ENCODE measurements at regions not wholly inside any gene's neighbourhood (a gene's known extent, or its start where the extent isn't known, plus 50 kb on each side); places are given as distances from the start of the nearest gene placed in this dataset.
"Not testable (repeated sequence)": the region's sequence is repeated elsewhere in the genome, so short reads cannot be mapped to it uniquely, and the experiment has no call there.

- Histone ChIP-seq H3K36me3 (no peaks in the 10 kb centered on the region), H3K4me1 (ENCODE audit: insufficient read depth) (no peaks in the 10 kb centered on the region), H3K9me3 (no peaks in the 10 kb centered on the region), H3K4me3 (no peak overlapping the region), H3K27me3 (no peaks in the 10 kb centered on the region), H3K27ac (no peak overlapping the region)
- no peak for DNase-seq
- TF ChIP-seq EP300 (IDR thresholded peaks at IDR 0.05): no peak
- TF ChIP-seq, protein P1, sequence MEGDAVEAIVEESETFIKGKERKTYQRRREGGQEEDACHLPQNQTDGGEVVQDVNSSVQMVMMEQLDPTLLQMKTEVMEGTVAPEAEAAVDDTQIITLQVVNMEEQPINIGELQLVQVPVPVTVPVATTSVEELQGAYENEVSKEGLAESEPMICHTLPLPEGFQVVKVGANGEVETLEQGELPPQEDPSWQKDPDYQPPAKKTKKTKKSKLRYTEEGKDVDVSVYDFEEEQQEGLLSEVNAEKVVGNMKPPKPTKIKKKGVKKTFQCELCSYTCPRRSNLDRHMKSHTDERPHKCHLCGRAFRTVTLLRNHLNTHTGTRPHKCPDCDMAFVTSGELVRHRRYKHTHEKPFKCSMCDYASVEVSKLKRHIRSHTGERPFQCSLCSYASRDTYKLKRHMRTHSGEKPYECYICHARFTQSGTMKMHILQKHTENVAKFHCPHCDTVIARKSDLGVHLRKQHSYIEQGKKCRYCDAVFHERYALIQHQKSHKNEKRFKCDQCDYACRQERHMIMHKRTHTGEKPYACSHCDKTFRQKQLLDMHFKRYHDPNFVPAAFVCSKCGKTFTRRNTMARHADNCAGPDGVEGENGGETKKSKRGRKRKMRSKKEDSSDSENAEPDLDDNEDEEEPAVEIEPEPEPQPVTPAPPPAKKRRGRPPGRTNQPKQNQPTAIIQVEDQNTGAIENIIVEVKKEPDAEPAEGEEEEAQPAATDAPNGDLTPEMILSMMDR (IDR thresholded peaks at IDR 0.05): no peak
- no peak for TF ChIP-seq POLR2A (IDR thresholded peaks at IDR 0.05)
- intact Hi-C loops (cut with DNase I): no loop called here
- WGBS, 3 donors: 74 to 85% (median 83%) methylated on average over 8 of the region's 8 CpGs
These were observed 243.0 kb upstream of the LYPLAL1 start for GRCh38 chr1:218930472-218931241.

- Histone ChIP-seq H3K36me3 (no peaks in the 10 kb centered on the region), H3K27me3 (no peaks in the 10 kb centered on the region), H3K4me3 (no peak overlapping the region), H3K27ac (no peak overlapping the region), H3K4me1 (ENCODE audit: insufficient read depth) (no peaks in the 10 kb centered on the region), H3K9me3 (no peaks in the 10 kb centered on the region)
- WGBS, 3 donors: 71 to 80% (median 77%) methylated on average over 2 of the region's 2 CpGs
- intact Hi-C loops (cut with DNase I): no loop called here
- TF ChIP-seq, protein P1 (IDR thresholded peaks at IDR 0.05): no peak
- TF ChIP-seq EP300 (IDR thresholded peaks at IDR 0.05) (no peak), POLR2A (IDR thresholded peaks at IDR 0.05) (no peak)
- DNase-seq: no peak
These were observed 242.4 kb upstream of the LYPLAL1 start for GRCh38 chr1:218931324-218931723.

GRCh38 chr1:218933513-218933912 is 240.2 kb upstream of the LYPLAL1 start:
- TF ChIP-seq, protein P1 (IDR thresholded peaks at IDR 0.05): no peak
- no peak for TF ChIP-seq EP300 (IDR thresholded peaks at IDR 0.05)
- TF ChIP-seq POLR2A (IDR thresholded peaks at IDR 0.05): no peak
- H3K27ac ChIP-seq: no peak overlapping the region
- no peak overlapping the region for H3K4me3 ChIP-seq
- H3K9me3 ChIP-seq: no peaks in the 10 kb centered on the region
- H3K36me3 ChIP-seq: no peaks in the 10 kb centered on the region
- no peaks in the 10 kb centered on the region for H3K27me3 ChIP-seq
- H3K4me1 ChIP-seq (ENCODE audit: insufficient read depth): no peaks in the 10 kb centered on the region
- DNase-seq: no peak
- 34 to 60% (median 48%) methylated on average over 1 of the region's 1 CpG for WGBS, 3 donors
- intact Hi-C loops (cut with DNase I): no loop called here

DNA sequence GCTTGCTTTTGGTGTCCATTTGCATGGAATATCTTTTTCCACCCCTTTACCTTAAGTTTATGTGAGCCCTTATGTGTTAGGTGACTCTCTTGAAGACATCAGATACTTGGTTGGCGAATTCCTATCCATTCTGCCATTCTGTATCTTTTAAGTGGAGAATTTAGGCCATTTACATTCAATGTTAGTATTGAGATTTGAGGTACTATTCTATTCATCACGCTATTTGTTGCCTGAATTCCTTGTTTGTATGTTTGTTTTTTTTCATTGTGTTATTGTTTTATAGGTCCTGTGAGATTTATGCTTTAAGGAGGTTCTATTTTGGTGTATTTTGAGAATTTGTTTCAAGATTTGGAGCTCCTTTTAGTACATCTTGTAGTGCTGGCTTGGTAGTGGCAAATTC is 238.3 kb upstream of the LYPLAL1 start:
- H3K4me3 ChIP-seq; H3K36me3 ChIP-seq; DNase-seq; H3K27ac ChIP-seq; H3K9me3 ChIP-seq; intact Hi-C loops (cut with DNase I); H3K27me3 ChIP-seq; H3K4me1 ChIP-seq (ENCODE audit: insufficient read depth): not testable (repeated sequence)
- 93 to 96% (median 95%) methylated on average over 2 of the region's 2 CpGs for WGBS, 3 donors

DNA sequence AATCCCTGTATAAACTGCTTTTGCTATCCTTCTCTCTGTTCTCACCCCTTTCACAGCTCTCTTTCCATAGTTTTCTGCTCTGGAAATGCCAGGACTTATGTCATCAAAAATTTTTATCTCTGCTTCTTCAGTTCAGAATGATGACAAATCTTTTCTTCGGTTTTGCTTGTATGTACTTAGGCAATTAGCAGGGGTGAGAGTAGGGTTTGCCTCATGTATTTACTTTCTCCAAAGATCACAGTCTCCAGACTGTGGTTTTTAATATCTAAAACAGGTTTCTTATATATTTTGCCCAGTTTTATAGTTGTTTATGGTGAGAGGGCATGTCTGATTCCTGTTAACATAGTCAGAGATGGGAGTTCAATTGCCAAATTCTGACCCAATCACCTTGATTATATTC is 235.4 kb upstream of the LYPLAL1 start:
- Histone ChIP-seq H3K9me3 (no peaks in the 10 kb centered on the region), H3K4me3 (no peak overlapping the region), H3K27me3 (no peaks in the 10 kb centered on the region), H3K36me3 (no peaks in the 10 kb centered on the region), H3K4me1 (ENCODE audit: insufficient read depth) (no peaks in the 10 kb centered on the region), H3K27ac (no peak overlapping the region)
- intact Hi-C loops (cut with DNase I): no loop called here
- no peak for TF ChIP-seq POLR2A (IDR thresholded peaks at IDR 0.05)
- TF ChIP-seq, protein P1 (IDR thresholded peaks at IDR 0.05): no peak
- no peak for TF ChIP-seq EP300 (IDR thresholded peaks at IDR 0.05)
- DNase-seq: no peak
- 0 to 4% (median 0%) methylated on average over 1 of the region's 1 CpG for WGBS, 3 donors

Data from ovary (tissue), 7 donors.